SK-N-SH treated with all-trans-retinoic acid at 6 μM for 48 hours (cell line): ENCODE measurements at regions not wholly inside any gene's neighbourhood (a gene's known extent, or its start where the extent isn't known, plus 50 kb on each side); places are given as distances from the start of the nearest gene placed in this dataset.

Experiments
- ATAC-seq: fragments of 200-7000 bp; cut with Tn5 transposase; 3 replicates; pipeline ENCODE4 v1.9.1; 2020; ENCODE audit warnings: mild to moderate bottlenecking, moderate library complexity
- ARNTL ChIP-seq: fragments of 450-650 bp; formaldehyde crosslinking; IDR thresholded peaks from 2 replicates; pipeline ENCODE4 v1.5.0; 2020; ENCODE audit warnings: low read depth, mild to moderate bottlenecking, moderate library complexity, borderline replicate concordance
- BACH2 ChIP-seq: fragments of 250-450 bp; sonication (Bioruptor Pico); IDR thresholded peaks from 2 replicates; pipeline ENCODE4 v1.9.0; 2021; ENCODE audit warnings: mild to moderate bottlenecking, borderline replicate concordance
- CSDC2 ChIP-seq: fragments of 250-450 bp; sonication (Bioruptor Pico); IDR thresholded peaks from 2 replicates; pipeline ENCODE4 v1.5.0; 2020; ENCODE audit warnings: mild to moderate bottlenecking, moderate library complexity
- ESRRG ChIP-seq: fragments of 250-450 bp; sonication (Bioruptor Pico); IDR thresholded peaks from 2 replicates; pipeline ENCODE4 v1.6.1; 2021; ENCODE audit warnings: mild to moderate bottlenecking
- GLIS3 ChIP-seq: fragments of 250-450 bp; sonication (Bioruptor Pico); IDR thresholded peaks from 2 replicates; pipeline ENCODE4 v1.5.0; 2020; ENCODE audit warnings: mild to moderate bottlenecking, moderate library complexity
- ISL1 ChIP-seq: fragments of 250-450 bp; sonication (Bioruptor Pico); IDR thresholded peaks from 2 replicates; pipeline ENCODE4 v2.1.2; 2022; ENCODE audit warnings: mild to moderate bottlenecking, moderate library complexity
- OSR1 ChIP-seq: fragments of 250-450 bp; sonication (Bioruptor Pico); IDR thresholded peaks from 2 replicates; pipeline ENCODE4 v1.8.0; 2022; ENCODE audit warnings: moderate library complexity, mild to moderate bottlenecking, inconsistent platforms
- PPARA ChIP-seq: fragments of 250-450 bp; sonication (Bioruptor Pico); IDR thresholded peaks from 2 replicates; pipeline ENCODE4 v1.5.0; 2020; ENCODE audit warnings: mild to moderate bottlenecking, borderline replicate concordance
- RARB ChIP-seq: fragments of 250-450 bp; sonication (Bioruptor Pico); IDR thresholded peaks from 2 replicates; pipeline ENCODE4 v1.8.0; 2021; ENCODE audit warnings: mild to moderate bottlenecking, moderate library complexity
- SNAI2 ChIP-seq: fragments of 250-450 bp; sonication (Bioruptor Pico); IDR thresholded peaks from 2 replicates; pipeline ENCODE4 v1.5.0; 2020; ENCODE audit warnings: mild to moderate bottlenecking, moderate library complexity
- TCF4 ChIP-seq: fragments of 250-450 bp; sonication (Bioruptor Pico); IDR thresholded peaks from 2 replicates; pipeline ENCODE4 v1.8.0; 2021; ENCODE audit warnings: mild to moderate bottlenecking, moderate library complexity, borderline replicate concordance
- TOX ChIP-seq: fragments of 250-450 bp; sonication (Bioruptor Pico); IDR thresholded peaks from 2 replicates; pipeline ENCODE4 v1.8.0; 2021; ENCODE audit warnings: mild to moderate bottlenecking, moderate library complexity, borderline replicate concordance
- ZC3H10 ChIP-seq: fragments of 250-450 bp; sonication (Bioruptor Pico); IDR thresholded peaks from 2 replicates; pipeline ENCODE4 v1.5.1; 2021; ENCODE audit warnings: mild to moderate bottlenecking, moderate library complexity
- ZFP3 ChIP-seq: fragments of 250-450 bp; sonication (Bioruptor Pico); IDR thresholded peaks from 2 replicates; pipeline ENCODE4 v1.5.0; 2020; ENCODE audit warnings: mild to moderate bottlenecking, moderate library complexity
- ZFP30 ChIP-seq: fragments of 450-650 bp; formaldehyde crosslinking; IDR thresholded peaks from 2 replicates; pipeline ENCODE4 v1.5.0; 2022; ENCODE audit warnings: mild to moderate bottlenecking, moderate library complexity
- ZNF565 ChIP-seq: fragments of 450-650 bp; formaldehyde crosslinking; conservative IDR thresholded peaks from 2 replicates; pipeline ENCODE4 v1.5.0; 2020; ENCODE audit warnings: low read depth, mild to moderate bottlenecking, moderate library complexity
- ZNF70 ChIP-seq: fragments of 450-650 bp; formaldehyde crosslinking; IDR thresholded peaks from 2 replicates; pipeline ENCODE4 v1.5.0; 2020; ENCODE audit warnings: mild to moderate bottlenecking, moderate library complexity
- ZNF8 ChIP-seq: fragments of 450-650 bp; formaldehyde crosslinking; IDR thresholded peaks from 2 replicates; pipeline ENCODE4 v1.5.0; 2020; ENCODE audit warnings: mild to moderate bottlenecking, moderate library complexity
- TF ChIP-seq, protein P1 (sequence below): fragments of 250-450 bp; sonication (Bioruptor Pico); IDR thresholded peaks from 2 replicates; pipeline ENCODE4 v1.8.0; 2021; ENCODE audit warnings: low read depth, mild to moderate bottlenecking, moderate library complexity, borderline replicate concordance
- TF ChIP-seq, protein P2 (sequence below): fragments of 250-450 bp; sonication (Bioruptor Pico); IDR thresholded peaks from 2 replicates; pipeline ENCODE4 v1.5.1; 2021; ENCODE audit warnings: mild to moderate bottlenecking, moderate library complexity
- TF ChIP-seq, protein P3 (sequence below): fragments of 250-450 bp; sonication (Bioruptor Pico); IDR thresholded peaks from 2 replicates; pipeline ENCODE4 v1.8.0; 2020; ENCODE audit warnings: mild to moderate bottlenecking, moderate library complexity, borderline replicate concordance
- TF ChIP-seq, protein P4 (sequence below): fragments of 250-450 bp; sonication (Bioruptor Pico); IDR thresholded peaks from 2 replicates; pipeline ENCODE4 v1.5.1; 2020; ENCODE audit warnings: low read depth, mild to moderate bottlenecking, moderate library complexity
- TF ChIP-seq, protein P5 (sequence below): fragments of 250-450 bp; sonication (Bioruptor Pico); IDR thresholded peaks from 2 replicates; pipeline ENCODE4 v1.5.0; 2020; ENCODE audit warnings: mild to moderate bottlenecking, moderate library complexity

DNA sequence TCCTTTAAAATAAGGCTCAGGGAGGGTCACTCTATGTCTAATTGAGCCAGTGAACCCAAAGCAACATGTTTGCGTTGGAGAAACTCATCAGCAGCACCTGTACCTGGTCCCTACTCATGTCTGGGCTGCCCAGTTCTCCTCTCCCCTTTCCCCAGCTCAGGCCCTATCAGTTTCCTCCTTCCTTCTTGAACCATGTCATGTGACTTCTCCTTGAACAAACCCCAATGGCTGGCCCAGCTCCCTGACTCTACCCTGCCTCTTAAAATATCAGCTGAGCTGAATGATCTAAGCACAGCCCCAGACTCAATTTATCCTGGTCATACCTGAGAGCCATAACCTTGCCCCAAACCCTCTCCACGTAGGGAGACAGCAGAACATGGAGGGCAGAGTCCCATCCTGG lies 290.9 kb downstream of the LPIN1 start:
- no peak for TF ChIP-seq RARB (CRISPR knock-in tag)
- ATAC-seq: no peak

DNA sequence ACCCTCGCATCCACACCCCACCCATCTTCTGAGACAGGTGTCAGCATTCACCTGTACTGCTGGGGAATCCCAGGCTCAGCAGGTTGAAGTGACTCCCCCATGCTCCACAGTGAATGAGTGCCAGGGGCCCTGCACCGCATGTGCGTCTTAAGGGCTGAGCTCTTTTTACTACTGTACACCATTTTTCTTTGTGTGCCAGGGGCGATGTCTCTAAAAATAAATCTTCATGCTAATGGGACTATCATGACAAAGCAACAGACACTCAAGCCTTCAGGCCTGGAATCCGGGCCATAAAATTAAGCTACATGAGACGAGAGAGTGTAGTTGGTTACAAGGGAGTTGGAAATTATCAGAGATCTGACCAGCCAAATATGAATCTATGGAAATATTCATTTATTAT lies 294.8 kb downstream of the LPIN1 start:
- no peak for ATAC-seq

DNA sequence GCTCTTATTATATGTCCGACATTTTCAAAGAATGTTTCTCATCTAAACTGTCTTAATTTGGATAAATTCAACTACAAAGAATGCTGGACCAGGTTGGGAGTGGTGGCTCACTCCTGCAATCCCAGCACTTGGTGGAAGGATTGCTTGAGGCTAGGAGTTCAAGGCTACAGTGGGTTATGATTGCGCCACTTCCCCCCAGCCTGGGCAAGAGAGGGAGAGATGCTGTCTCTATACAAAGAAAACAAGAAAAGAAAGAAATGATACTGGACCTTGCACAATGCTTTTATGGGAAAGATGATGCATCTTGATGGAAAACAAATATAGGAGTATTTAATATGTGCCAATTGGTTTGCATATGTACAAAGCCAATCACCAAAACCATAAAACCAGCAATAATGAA lies 296.7 kb downstream of the LPIN1 start:
- TF ChIP-seq ZNF8 (CRISPR knock-in tag) (no peak), SNAI2 (CRISPR knock-in tag) (no peak)
- ATAC-seq: no peak

More for the DNA sequence above, 294.8 kb downstream of the LPIN1 start:
- no peak for TF ChIP-seq CSDC2 (CRISPR knock-in tag)
- TF ChIP-seq RARB (CRISPR knock-in tag): no peak
- TF ChIP-seq, all 23 proteins: peak for 0

DNA sequence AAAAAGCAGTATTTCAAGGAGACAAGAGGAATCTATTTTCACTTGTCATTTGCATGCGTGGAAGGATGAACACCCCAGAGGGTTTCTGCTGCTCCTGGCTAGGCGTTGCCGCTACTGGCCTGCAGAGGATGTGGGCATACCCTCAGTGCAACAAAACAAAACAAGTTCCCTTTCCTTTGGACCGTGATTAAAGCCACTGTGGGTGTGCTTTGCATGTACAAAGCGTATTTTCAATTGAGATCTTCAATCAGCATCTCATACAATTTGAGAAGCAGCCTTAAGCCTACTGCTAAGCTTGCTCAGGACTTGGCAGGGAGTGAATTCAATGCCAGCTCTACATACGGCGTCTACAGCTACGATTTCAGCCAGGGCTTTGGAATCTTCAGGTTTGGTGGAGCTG lies 298.4 kb downstream of the LPIN1 start:
- TF ChIP-seq ARNTL (no peak), CSDC2 (CRISPR knock-in tag) (no peak), ZNF8 (CRISPR knock-in tag) (no peak), SNAI2 (CRISPR knock-in tag) (no peak), TCF4 (CRISPR knock-in tag) (no peak), OSR1 (CRISPR knock-in tag) (no peak), TOX (no peak), ESRRG (no peak), ZFP30 (CRISPR knock-in tag) (no peak), ZC3H10 (no peak), ZFP3 (no peak), GLIS3 (CRISPR knock-in tag) (no peak), BACH2 (no peak), ZNF565 (CRISPR knock-in tag) (no peak), RARB (CRISPR knock-in tag) (no peak), ZNF70 (CRISPR knock-in tag) (no peak)
- TF ChIP-seq, protein P1, sequence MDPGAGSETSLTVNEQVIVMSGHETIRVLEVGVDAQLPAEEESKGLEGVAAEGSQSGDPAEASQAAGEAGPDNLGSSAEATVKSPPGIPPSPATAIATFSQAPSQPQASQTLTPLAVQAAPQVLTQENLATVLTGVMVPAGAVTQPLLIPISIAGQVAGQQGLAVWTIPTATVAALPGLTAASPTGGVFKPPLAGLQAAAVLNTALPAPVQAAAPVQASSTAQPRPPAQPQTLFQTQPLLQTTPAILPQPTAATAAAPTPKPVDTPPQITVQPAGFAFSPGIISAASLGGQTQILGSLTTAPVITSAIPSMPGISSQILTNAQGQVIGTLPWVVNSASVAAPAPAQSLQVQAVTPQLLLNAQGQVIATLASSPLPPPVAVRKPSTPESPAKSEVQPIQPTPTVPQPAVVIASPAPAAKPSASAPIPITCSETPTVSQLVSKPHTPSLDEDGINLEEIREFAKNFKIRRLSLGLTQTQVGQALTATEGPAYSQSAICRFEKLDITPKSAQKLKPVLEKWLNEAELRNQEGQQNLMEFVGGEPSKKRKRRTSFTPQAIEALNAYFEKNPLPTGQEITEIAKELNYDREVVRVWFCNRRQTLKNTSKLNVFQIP: no peak
- TF ChIP-seq, protein P2, sequence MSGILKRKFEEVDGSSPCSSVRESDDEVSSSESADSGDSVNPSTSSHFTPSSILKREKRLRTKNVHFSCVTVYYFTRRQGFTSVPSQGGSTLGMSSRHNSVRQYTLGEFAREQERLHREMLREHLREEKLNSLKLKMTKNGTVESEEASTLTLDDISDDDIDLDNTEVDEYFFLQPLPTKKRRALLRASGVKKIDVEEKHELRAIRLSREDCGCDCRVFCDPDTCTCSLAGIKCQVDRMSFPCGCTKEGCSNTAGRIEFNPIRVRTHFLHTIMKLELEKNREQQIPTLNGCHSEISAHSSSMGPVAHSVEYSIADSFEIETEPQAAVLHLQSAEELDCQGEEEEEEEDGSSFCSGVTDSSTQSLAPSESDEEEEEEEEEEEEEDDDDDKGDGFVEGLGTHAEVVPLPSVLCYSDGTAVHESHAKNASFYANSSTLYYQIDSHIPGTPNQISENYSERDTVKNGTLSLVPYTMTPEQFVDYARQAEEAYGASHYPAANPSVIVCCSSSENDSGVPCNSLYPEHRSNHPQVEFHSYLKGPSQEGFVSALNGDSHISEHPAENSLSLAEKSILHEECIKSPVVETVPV (CRISPR knock-in tag): no peak
- TF ChIP-seq, protein P3, sequence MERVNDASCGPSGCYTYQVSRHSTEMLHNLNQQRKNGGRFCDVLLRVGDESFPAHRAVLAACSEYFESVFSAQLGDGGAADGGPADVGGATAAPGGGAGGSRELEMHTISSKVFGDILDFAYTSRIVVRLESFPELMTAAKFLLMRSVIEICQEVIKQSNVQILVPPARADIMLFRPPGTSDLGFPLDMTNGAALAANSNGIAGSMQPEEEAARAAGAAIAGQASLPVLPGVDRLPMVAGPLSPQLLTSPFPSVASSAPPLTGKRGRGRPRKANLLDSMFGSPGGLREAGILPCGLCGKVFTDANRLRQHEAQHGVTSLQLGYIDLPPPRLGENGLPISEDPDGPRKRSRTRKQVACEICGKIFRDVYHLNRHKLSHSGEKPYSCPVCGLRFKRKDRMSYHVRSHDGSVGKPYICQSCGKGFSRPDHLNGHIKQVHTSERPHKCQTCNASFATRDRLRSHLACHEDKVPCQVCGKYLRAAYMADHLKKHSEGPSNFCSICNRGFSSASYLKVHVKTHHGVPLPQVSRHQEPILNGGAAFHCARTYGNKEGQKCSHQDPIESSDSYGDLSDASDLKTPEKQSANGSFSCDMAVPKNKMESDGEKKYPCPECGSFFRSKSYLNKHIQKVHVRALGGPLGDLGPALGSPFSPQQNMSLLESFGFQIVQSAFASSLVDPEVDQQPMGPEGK (CRISPR knock-in tag): no peak
- ATAC-seq: no peak

DNA sequence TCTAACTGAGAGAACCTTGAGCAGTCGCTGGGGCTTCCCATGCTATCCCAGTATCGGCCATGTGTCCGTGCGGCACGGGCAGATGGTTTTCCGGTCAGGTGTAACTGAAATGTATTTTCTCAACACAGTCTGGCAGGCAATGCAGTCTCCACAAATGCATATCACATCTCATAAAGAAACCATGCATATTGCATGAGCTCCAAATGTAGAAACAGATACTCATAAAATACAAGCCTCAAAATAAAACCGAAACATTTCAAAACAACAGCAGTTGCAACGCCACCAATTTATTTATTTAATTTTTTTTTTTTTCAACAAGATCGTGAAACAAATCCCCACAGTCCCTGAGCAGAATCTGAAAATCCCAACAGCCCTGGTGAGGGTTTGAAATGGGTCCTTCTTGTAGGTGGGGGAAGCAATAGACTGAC lies 299.4 kb downstream of the LPIN1 start:
- TF ChIP-seq, protein P4, sequence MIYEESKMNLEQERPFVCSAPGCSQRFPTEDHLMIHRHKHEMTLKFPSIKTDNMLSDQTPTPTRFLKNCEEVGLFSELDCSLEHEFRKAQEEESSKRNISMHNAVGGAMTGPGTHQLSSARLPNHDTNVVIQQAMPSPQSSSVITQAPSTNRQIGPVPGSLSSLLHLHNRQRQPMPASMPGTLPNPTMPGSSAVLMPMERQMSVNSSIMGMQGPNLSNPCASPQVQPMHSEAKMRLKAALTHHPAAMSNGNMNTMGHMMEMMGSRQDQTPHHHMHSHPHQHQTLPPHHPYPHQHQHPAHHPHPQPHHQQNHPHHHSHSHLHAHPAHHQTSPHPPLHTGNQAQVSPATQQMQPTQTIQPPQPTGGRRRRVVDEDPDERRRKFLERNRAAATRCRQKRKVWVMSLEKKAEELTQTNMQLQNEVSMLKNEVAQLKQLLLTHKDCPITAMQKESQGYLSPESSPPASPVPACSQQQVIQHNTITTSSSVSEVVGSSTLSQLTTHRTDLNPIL: no peak
- TF ChIP-seq ISL1 (CRISPR knock-in tag) (no peak), OSR1 (CRISPR knock-in tag) (no peak), SNAI2 (CRISPR knock-in tag) (no peak), CSDC2 (CRISPR knock-in tag) (no peak), TOX (no peak), RARB (CRISPR knock-in tag) (no peak), ZFP3 (no peak)
- no peak for ATAC-seq

DNA sequence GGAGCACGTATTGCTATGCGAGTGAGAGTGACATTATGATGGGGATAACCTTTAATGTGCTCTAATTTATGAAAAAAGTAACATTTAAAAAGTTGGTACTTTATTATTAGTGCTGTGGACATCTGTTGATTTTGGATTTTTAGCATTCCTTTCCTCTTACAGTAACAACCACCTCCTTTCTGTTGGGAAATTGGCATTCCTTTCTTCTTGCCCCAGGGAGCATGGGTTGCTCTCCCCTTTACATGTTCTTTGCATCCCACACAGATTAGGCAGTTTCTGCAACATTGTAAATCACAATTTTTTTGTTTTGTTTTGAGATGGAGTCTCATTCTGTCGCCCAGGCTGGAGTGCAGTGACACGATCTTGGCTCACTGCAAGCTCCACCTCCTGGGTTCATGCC lies 300.2 kb downstream of the LPIN1 start:
- peak; percentile 47; the same call in 1 of the 3 replicates for ATAC-seq
- TF ChIP-seq PPARA (no peak), ZNF8 (CRISPR knock-in tag) (no peak), ISL1 (CRISPR knock-in tag) (no peak), ZFP3 (no peak), ESRRG (no peak), TOX (no peak), ZFP30 (CRISPR knock-in tag) (no peak)
- TF ChIP-seq, protein P3 (CRISPR knock-in tag): no peak
- TF ChIP-seq, protein P5, sequence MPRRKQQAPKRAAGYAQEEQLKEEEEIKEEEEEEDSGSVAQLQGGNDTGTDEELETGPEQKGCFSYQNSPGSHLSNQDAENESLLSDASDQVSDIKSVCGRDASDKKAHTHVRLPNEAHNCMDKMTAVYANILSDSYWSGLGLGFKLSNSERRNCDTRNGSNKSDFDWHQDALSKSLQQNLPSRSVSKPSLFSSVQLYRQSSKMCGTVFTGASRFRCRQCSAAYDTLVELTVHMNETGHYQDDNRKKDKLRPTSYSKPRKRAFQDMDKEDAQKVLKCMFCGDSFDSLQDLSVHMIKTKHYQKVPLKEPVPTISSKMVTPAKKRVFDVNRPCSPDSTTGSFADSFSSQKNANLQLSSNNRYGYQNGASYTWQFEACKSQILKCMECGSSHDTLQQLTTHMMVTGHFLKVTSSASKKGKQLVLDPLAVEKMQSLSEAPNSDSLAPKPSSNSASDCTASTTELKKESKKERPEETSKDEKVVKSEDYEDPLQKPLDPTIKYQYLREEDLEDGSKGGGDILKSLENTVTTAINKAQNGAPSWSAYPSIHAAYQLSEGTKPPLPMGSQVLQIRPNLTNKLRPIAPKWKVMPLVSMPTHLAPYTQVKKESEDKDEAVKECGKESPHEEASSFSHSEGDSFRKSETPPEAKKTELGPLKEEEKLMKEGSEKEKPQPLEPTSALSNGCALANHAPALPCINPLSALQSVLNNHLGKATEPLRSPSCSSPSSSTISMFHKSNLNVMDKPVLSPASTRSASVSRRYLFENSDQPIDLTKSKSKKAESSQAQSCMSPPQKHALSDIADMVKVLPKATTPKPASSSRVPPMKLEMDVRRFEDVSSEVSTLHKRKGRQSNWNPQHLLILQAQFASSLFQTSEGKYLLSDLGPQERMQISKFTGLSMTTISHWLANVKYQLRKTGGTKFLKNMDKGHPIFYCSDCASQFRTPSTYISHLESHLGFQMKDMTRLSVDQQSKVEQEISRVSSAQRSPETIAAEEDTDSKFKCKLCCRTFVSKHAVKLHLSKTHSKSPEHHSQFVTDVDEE (CRISPR knock-in tag): no peak
